ENCODE measurements at regions not wholly inside any gene's neighbourhood (a gene's known extent, or its start where the extent isn't known, plus 50 kb on each side); places are given as distances from the start of the nearest gene placed in this dataset.

DNA sequence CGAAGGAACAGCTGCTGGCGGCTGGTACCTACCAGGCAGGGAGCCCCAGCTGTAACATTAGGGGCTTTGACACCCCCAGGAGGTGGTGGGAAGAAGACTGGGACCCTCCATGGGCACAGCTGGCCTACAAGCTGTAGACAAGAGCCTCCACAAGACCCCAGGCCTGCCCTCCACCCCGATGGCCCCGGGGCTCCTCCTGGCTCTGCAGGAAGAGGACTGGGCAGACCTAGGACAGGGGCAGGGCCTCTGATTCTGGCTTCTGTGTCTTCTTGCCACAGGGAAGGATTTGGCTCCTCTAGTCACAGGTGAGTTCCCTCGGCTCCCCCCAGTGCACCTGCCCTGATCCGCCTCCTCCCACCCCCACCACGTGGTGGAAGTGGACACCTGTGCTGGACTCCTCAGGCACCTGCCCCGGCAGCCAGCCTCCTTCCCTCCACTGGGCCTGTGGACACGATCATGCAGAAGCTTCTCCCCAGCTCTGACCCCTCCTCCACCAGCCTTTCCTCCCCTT, 53.4 kb upstream of the ODC1 start:
- ATAC-seq (replicated peaks), result no peak
- Mint-ChIP-seq H3K36me3 (ENCODE audit: low read depth) (no peaks in the 10 kb centered on the region), H3K27ac (no peak overlapping the region), H3K4me1 (peaks cover 5% of the 10 kb centered on the region), H3K9me3 (no peaks in the 10 kb centered on the region), H3K27me3 (peaks cover 8% of the 10 kb centered on the region), H3K4me3 (no peak overlapping the region)

DNA sequence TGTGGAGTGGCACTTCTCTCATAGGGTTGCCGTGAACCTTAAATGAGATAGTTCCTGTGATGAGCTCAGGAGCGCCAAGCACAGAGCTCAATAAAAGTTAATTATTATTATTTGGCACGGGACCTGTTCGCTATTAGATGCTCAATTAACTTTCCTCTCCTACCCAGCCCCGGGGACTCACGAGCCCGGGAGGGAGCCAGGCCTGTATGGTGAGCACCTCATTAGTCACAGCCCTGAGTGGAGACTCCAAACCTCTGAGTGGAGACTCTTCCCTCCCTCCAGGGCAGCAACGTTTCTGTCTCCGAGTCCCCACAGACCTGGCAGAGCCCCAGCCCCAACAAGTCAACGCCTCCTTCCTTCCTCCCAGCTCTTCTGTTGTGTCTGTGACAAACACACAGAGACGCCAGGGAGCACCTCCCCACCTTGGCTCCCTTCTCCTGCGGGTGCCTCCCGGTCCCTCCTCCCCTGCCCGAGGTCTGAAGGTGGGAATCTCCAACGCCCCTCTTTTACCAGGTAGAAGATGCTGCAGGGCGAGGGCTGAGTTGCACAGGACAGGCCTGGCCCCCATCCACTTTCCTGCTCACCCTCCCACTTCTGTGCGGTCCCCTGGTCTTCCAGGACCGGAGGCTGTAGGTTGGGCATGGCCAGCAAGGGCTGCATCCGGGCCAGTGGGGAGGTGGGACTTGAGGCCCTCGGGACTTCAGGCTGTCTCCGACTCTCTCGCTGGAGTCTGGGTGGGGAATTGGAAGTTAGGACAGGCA, 52.7 kb upstream of the ODC1 start:
- H3K36me3 Mint-ChIP-seq (ENCODE audit: low read depth), result no peaks in the 10 kb centered on the region
- no peak overlapping the region for H3K27ac Mint-ChIP-seq
- no peak for ATAC-seq (replicated peaks)
- H3K4me1 Mint-ChIP-seq, result peaks cover 5% of the 10 kb centered on the region
- no peaks in the 10 kb centered on the region for H3K9me3 Mint-ChIP-seq
- peaks cover 8% of the 10 kb centered on the region for H3K27me3 Mint-ChIP-seq
- no peak overlapping the region for H3K4me3 Mint-ChIP-seq

GRCh38 chr2:10499911-10500521, 51.9 kb upstream of the ODC1 start:
- ATAC-seq (replicated peaks), result no peak
- Mint-ChIP-seq H3K36me3 (ENCODE audit: low read depth) (no peaks in the 10 kb centered on the region), H3K9me3 (no peaks in the 10 kb centered on the region)

DNA sequence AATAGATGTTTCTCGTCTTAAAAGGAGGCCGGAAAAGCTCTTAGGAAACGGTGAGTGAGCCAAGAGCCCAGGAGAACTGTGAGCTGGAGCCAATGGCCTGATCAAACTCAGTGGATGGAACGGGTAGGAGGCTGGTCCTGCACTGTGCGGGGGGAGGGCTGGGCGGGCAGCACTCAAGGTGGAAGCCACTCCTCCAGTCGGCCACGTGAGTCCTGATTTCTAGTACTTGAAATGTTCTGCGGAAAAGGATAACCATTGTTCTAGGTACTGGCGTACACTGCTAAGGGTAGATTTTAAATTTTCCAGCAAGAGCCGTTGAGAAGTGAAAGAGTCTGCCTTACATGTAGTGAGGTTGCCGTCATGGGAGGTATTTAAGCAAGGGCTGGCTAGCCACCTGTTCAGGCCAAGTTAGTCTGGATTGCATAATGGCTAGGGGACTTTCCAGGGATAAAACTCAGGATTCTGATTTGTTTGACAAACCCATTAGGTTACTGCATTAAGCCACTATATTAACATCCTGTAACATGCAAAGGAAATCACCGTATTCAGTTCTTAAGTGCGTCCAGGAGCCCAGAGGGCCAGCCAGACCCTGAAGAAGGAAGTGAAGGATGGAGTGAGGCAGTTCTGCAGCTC, 51.3 kb upstream of the ODC1 start:
- Mint-ChIP-seq H3K4me1 (peaks cover 11% of the 10 kb centered on the region), H3K9me3 (no peaks in the 10 kb centered on the region), H3K4me3 (no peak overlapping the region), H3K27ac (no peak overlapping the region), H3K36me3 (ENCODE audit: low read depth) (no peaks in the 10 kb centered on the region), H3K27me3 (peaks cover 8% of the 10 kb centered on the region)
- no peak for ATAC-seq (replicated peaks)

More at GRCh38 chr2:10499911-10500521, 51.9 kb upstream of the ODC1 start:
- Mint-ChIP-seq H3K27ac (no peak overlapping the region), H3K27me3 (peaks cover 8% of the 10 kb centered on the region), H3K4me1 (peaks cover 9% of the 10 kb centered on the region), H3K4me3 (no peak overlapping the region)

DNA sequence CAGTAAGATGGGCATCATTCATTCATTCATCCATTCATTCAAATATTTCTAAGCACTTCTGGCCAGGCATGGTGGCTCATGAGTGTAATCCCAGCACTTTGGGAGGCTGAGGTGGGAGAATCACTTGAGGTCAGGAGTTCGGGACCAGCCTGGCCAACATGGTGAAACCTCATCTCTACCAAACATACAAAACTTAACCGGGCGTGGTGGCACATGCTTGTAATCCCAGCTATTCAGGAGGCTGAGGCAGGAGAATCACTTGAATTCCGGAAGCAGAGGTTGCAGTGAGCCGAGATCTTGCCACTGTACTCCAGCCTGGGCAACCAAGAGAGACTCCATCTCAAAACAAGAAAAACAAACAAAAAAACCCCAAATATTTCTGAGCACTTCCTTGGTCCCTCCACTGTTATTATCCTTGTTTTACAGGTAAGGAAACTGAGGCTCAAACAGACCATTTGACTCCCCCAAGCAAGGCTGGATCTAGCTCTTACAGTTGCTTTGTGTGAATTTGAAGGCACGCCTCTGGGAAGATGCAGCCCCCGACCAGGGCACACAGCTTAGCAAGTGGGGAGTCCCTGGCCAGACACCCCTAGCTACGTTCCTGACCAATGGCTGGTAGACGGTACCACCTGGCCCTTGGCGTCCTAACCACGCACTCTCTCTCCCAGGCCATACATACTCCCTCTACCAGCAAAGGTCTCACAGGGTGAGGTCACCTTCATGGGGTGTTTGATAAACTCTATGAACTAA, 50.6 kb upstream of the ODC1 start:
- Mint-ChIP-seq H3K27ac (no peak overlapping the region), H3K4me1 (peaks cover 11% of the 10 kb centered on the region), H3K36me3 (ENCODE audit: low read depth) (no peaks in the 10 kb centered on the region), H3K4me3 (peak overlapping the region; percentile 55), H3K9me3 (no peaks in the 10 kb centered on the region), H3K27me3 (peaks cover 8% of the 10 kb centered on the region)
- ATAC-seq (replicated peaks), result no peak

Data from activated T-helper 17 cell treated with anti-CD3 and anti-CD28 coated beads, Interleukin-2, amount 50 U/mL, for 72 hours (primary cell).